ENCODE measurements at regions not wholly inside any gene's neighbourhood (a gene's known extent, or its start where the extent isn't known, plus 50 kb on each side); places are given as distances from the start of the nearest gene placed in this dataset.

GRCh38 chr1:164141797-164142196 is 417.2 kb upstream of the PBX1 start:
- Mint-ChIP-seq H3K27me3 (ENCODE audit: low read depth) (peaks cover 2% of the 10 kb centered on the region; the same call in 1 of the 2 replicates), H3K9me3 (peaks cover 7% of the 10 kb centered on the region; the same call in 1 of the 2 replicates), H3K4me3 (no peak overlapping the region), H3K36me3 (no peaks in the 10 kb centered on the region), H3K4me1 (no peaks in the 10 kb centered on the region), H3K27ac (no peak overlapping the region)
- CTCF ChIA-PET = no interaction called here
- POLR2A ChIA-PET = no interaction called here
- DNase-seq (ENCODE audit: low spot score) (no peak), ATAC-seq (no peak)
- TF ChIP-seq SOX15 (CRISPR knock-in tag; IDR thresholded peaks at IDR 0.05) = no peak
- no peak for TF ChIP-seq ZBTB21 (CRISPR knock-in tag; IDR thresholded peaks at IDR 0.05; ENCODE audit: borderline replicate concordance)
- TF ChIP-seq, protein P1, sequence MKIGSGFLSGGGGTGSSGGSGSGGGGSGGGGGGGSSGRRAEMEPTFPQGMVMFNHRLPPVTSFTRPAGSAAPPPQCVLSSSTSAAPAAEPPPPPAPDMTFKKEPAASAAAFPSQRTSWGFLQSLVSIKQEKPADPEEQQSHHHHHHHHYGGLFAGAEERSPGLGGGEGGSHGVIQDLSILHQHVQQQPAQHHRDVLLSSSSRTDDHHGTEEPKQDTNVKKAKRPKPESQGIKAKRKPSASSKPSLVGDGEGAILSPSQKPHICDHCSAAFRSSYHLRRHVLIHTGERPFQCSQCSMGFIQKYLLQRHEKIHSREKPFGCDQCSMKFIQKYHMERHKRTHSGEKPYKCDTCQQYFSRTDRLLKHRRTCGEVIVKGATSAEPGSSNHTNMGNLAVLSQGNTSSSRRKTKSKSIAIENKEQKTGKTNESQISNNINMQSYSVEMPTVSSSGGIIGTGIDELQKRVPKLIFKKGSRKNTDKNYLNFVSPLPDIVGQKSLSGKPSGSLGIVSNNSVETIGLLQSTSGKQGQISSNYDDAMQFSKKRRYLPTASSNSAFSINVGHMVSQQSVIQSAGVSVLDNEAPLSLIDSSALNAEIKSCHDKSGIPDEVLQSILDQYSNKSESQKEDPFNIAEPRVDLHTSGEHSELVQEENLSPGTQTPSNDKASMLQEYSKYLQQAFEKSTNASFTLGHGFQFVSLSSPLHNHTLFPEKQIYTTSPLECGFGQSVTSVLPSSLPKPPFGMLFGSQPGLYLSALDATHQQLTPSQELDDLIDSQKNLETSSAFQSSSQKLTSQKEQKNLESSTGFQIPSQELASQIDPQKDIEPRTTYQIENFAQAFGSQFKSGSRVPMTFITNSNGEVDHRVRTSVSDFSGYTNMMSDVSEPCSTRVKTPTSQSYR (CRISPR knock-in tag; IDR thresholded peaks at IDR 0.05) = no peak
- no peak for TF ChIP-seq ZSCAN18 (CRISPR knock-in tag; IDR thresholded peaks at IDR 0.05)
- TF ChIP-seq FOXK1 (CRISPR knock-in tag; IDR thresholded peaks at IDR 0.05) = no peak
- no peak for TF ChIP-seq GABPB1 (CRISPR knock-in tag; IDR thresholded peaks at IDR 0.05)
- no peak for TF ChIP-seq HMGXB4 (CRISPR knock-in tag; IDR thresholded peaks at IDR 0.05)
- no peak for TF ChIP-seq ELF4 (CRISPR knock-in tag; IDR thresholded peaks at IDR 0.05; ENCODE audit: low read depth)
- TF ChIP-seq FOXP1 (CRISPR knock-in tag; IDR thresholded peaks at IDR 0.05; ENCODE audit: borderline replicate concordance) = no peak
- no peak for TF ChIP-seq PRRX2 (CRISPR knock-in tag; IDR thresholded peaks at IDR 0.05)

DNA sequence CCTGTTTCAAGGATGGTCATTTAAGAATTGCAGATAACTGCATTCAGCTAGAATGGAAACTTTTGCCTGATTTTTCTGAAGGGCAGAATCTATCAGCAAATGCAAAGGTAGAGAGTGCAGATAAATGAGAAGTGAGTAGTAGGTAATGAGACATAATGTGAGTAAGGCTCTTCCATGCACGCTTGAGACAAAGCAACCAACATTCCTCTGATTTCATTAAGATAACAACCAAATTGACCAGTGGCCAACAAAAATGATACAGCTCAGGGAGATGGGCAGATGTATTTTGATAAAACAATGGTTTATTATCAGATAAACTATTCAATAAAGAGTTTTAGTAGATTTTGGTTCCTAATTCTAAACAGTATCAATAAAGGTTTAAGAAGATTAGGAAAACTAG is 404.4 kb upstream of the PBX1 start:
- Mint-ChIP-seq H3K9me3 (peaks cover 14% of the 10 kb centered on the region), H3K36me3 (peaks cover 3% of the 10 kb centered on the region; the same call in 1 of the 2 replicates), H3K4me1 (peaks cover 4% of the 10 kb centered on the region), H3K27me3 (ENCODE audit: low read depth) (no peaks in the 10 kb centered on the region), H3K27ac (no peak overlapping the region), H3K4me3 (no peak overlapping the region)
- CTCF ChIA-PET = no interaction called here
- POLR2A ChIA-PET = no interaction called here
- ATAC-seq = no peak
- DNase-seq (ENCODE audit: low spot score) = no peak
- no peak for TF ChIP-seq ETV6 (CRISPR knock-in tag; IDR thresholded peaks at IDR 0.05)
- TF ChIP-seq CDX4 (CRISPR knock-in tag; IDR thresholded peaks at IDR 0.05; ENCODE audit: borderline replicate concordance) = no peak
- no peak for TF ChIP-seq MYBL2 (CRISPR knock-in tag; IDR thresholded peaks at IDR 0.05)
- TF ChIP-seq, protein P2, sequence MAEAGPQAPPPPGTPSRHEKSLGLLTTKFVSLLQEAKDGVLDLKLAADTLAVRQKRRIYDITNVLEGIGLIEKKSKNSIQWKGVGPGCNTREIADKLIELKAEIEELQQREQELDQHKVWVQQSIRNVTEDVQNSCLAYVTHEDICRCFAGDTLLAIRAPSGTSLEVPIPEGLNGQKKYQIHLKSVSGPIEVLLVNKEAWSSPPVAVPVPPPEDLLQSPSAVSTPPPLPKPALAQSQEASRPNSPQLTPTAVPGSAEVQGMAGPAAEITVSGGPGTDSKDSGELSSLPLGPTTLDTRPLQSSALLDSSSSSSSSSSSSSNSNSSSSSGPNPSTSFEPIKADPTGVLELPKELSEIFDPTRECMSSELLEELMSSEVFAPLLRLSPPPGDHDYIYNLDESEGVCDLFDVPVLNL (CRISPR knock-in tag; IDR thresholded peaks at IDR 0.05; ENCODE audit: borderline replicate concordance, low read depth) = no peak
- TF ChIP-seq, protein P3, sequence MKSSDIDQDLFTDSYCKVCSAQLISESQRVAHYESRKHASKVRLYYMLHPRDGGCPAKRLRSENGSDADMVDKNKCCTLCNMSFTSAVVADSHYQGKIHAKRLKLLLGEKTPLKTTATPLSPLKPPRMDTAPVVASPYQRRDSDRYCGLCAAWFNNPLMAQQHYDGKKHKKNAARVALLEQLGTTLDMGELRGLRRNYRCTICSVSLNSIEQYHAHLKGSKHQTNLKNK (CRISPR knock-in tag; IDR thresholded peaks at IDR 0.05) = no peak
- no peak for TF ChIP-seq GTF2I (CRISPR knock-in tag; conservative IDR thresholded peaks at IDR 0.05)
- TF ChIP-seq ESRRA (CRISPR knock-in tag; IDR thresholded peaks at IDR 0.05; ENCODE audit: borderline replicate concordance) = no peak
- no peak for TF ChIP-seq OVOL2 (CRISPR knock-in tag; IDR thresholded peaks at IDR 0.05; ENCODE audit: borderline replicate concordance)
- no peak for TF ChIP-seq ZNF232 (CRISPR knock-in tag; IDR thresholded peaks at IDR 0.05)
- TF ChIP-seq FOXK1 (CRISPR knock-in tag; IDR thresholded peaks at IDR 0.05) = no peak
- no peak for TF ChIP-seq JAZF1 (CRISPR knock-in tag; IDR thresholded peaks at IDR 0.05)
- TF ChIP-seq, protein P4, sequence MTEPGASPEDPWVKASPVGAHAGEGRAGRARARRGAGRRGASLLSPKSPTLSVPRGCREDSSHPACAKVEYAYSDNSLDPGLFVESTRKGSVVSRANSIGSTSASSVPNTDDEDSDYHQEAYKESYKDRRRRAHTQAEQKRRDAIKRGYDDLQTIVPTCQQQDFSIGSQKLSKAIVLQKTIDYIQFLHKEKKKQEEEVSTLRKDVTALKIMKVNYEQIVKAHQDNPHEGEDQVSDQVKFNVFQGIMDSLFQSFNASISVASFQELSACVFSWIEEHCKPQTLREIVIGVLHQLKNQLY (CRISPR knock-in tag; IDR thresholded peaks at IDR 0.05) = no peak
- TF ChIP-seq, protein P5, sequence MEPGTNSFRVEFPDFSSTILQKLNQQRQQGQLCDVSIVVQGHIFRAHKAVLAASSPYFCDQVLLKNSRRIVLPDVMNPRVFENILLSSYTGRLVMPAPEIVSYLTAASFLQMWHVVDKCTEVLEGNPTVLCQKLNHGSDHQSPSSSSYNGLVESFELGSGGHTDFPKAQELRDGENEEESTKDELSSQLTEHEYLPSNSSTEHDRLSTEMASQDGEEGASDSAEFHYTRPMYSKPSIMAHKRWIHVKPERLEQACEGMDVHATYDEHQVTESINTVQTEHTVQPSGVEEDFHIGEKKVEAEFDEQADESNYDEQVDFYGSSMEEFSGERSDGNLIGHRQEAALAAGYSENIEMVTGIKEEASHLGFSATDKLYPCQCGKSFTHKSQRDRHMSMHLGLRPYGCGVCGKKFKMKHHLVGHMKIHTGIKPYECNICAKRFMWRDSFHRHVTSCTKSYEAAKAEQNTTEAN (CRISPR knock-in tag; IDR thresholded peaks at IDR 0.05) = no peak
- TF ChIP-seq, protein P6, sequence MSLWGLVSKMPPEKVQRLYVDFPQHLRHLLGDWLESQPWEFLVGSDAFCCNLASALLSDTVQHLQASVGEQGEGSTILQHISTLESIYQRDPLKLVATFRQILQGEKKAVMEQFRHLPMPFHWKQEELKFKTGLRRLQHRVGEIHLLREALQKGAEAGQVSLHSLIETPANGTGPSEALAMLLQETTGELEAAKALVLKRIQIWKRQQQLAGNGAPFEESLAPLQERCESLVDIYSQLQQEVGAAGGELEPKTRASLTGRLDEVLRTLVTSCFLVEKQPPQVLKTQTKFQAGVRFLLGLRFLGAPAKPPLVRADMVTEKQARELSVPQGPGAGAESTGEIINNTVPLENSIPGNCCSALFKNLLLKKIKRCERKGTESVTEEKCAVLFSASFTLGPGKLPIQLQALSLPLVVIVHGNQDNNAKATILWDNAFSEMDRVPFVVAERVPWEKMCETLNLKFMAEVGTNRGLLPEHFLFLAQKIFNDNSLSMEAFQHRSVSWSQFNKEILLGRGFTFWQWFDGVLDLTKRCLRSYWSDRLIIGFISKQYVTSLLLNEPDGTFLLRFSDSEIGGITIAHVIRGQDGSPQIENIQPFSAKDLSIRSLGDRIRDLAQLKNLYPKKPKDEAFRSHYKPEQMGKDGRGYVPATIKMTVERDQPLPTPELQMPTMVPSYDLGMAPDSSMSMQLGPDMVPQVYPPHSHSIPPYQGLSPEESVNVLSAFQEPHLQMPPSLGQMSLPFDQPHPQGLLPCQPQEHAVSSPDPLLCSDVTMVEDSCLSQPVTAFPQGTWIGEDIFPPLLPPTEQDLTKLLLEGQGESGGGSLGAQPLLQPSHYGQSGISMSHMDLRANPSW (CRISPR knock-in tag; conservative IDR thresholded peaks at IDR 0.05; ENCODE audit: low read depth) = no peak

Measured in WTC11 (cell line).